ENCODE measurements at regions not wholly inside any gene's neighbourhood (a gene's known extent, or its start where the extent isn't known, plus 50 kb on each side); places are given as distances from the start of the nearest gene placed in this dataset.

GRCh38 chr12:67426067-67426466, 156.9 kb downstream of the CAND1 start:
- no peak for DNase-seq (ENCODE audit: low read depth in 1 of 2, low spot score in 1 of 2)

- no peak for DNase-seq (ENCODE audit: low read depth in 1 of 2, low spot score in 1 of 2)
Measured at GRCh38 chr12:67427336-67427735, 158.2 kb downstream of the CAND1 start.

- no peak for DNase-seq (ENCODE audit: low read depth in 1 of 2, low spot score in 1 of 2)
Measured at GRCh38 chr12:67428431-67428830, 159.3 kb downstream of the CAND1 start.

GRCh38 chr12:67430708-67431335, 161.7 kb downstream of the CAND1 start:
- DNase-seq (ENCODE audit: low read depth in 1 of 2, low spot score in 1 of 2) = no peak

GRCh38 chr12:67431411-67432020, 162.4 kb downstream of the CAND1 start:
- DNase-seq (ENCODE audit: low read depth in 1 of 2, low spot score in 1 of 2) = no peak

GRCh38 chr12:67433385-67434175, 164.4 kb downstream of the CAND1 start:
- no peak for DNase-seq (ENCODE audit: low read depth in 1 of 2, low spot score in 1 of 2)

- no peak for DNase-seq (ENCODE audit: low read depth in 1 of 2, low spot score in 1 of 2)
Measured at GRCh38 chr12:67434671-67435370, 165.7 kb downstream of the CAND1 start.

GRCh38 chr12:67436230-67436629, 167.1 kb downstream of the CAND1 start:
- DNase-seq (ENCODE audit: low read depth in 1 of 2, low spot score in 1 of 2) = no peak

- DNase-seq (ENCODE audit: low read depth in 1 of 2, low spot score in 1 of 2) = no peak
Measured at GRCh38 chr12:67437011-67437410, 167.9 kb downstream of the CAND1 start.

- DNase-seq (ENCODE audit: low read depth in 1 of 2, low spot score in 1 of 2) = no peak
Measured at GRCh38 chr12:67439611-67440010, 170.5 kb downstream of the CAND1 start.

GRCh38 chr12:67441736-67442346, 172.7 kb downstream of the CAND1 start:
- DNase-seq (ENCODE audit: low read depth in 1 of 2, low spot score in 1 of 2) = peak; percentile 47 to 65

- DNase-seq (ENCODE audit: low read depth in 1 of 2, low spot score in 1 of 2) = no peak
Measured at GRCh38 chr12:67442347-67442841, 173.2 kb downstream of the CAND1 start.

GRCh38 chr12:67442896-67443295, 173.7 kb downstream of the CAND1 start:
- no peak for DNase-seq (ENCODE audit: low read depth in 1 of 2, low spot score in 1 of 2)

- DNase-seq (ENCODE audit: low read depth in 1 of 2, low spot score in 1 of 2) = no peak
Measured at GRCh38 chr12:67444542-67444941, 175.4 kb downstream of the CAND1 start.

- no peak for DNase-seq (ENCODE audit: low read depth in 1 of 2, low spot score in 1 of 2)
Measured at GRCh38 chr12:67446716-67447115, 177.6 kb downstream of the CAND1 start.

- no peak for DNase-seq (ENCODE audit: low read depth in 1 of 2, low spot score in 1 of 2)
Measured at GRCh38 chr12:67447180-67447579, 178.0 kb downstream of the CAND1 start.

GRCh38 chr12:67449591-67450052, 180.5 kb downstream of the CAND1 start:
- no peak for DNase-seq (ENCODE audit: low read depth in 1 of 2, low spot score in 1 of 2)

GRCh38 chr12:67450441-67450840, 181.3 kb downstream of the CAND1 start:
- no peak for DNase-seq (ENCODE audit: low read depth in 1 of 2, low spot score in 1 of 2)

- no peak for DNase-seq (ENCODE audit: low read depth in 1 of 2, low spot score in 1 of 2)
Measured at GRCh38 chr12:67451206-67451605, 182.0 kb downstream of the CAND1 start.

- no peak for DNase-seq (ENCODE audit: low read depth in 1 of 2, low spot score in 1 of 2)
Measured at GRCh38 chr12:67452119-67452805, 183.1 kb downstream of the CAND1 start.

Data from activated T-helper 1 cell treated with anti-CD3 and anti-CD28 coated beads, Interleukin-2, amount 50 U/mL, for 16 hours (primary cell).